ENCODE measurements at regions not wholly inside any gene's neighbourhood (a gene's known extent, or its start where the extent isn't known, plus 50 kb on each side); places are given as distances from the start of the nearest gene placed in this dataset.

DNA sequence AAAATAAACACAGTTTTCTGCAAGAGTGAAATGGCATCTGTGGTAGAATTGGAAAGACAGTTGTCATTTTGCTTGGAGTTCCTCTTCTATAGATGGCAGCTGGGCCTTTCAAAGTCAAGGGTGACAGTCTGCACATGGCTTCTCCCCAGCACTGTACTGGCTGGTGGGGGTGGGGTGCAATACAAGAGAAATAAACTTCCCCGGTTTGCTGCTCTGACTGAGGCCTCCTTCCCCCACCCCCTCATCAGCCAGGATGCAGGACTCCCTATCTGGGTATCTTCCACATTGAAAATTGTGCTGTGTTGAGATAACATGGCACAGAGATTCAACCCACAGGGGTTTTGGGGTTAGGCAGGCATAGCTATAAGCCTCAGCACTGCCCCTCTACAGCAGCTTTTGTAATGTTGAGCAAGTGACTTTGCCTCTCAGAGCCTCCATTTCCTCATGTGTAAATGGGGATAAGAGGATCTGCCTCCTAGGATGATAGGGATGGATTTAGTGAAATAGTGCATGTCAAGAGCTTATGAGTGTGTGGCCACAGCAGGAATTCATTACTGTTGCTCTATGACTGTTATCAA, 85.8 kb upstream of the WDR11 start:
- no peak for DNase-seq
- H3K4me3 ChIP-seq (replicated peaks in 1 of 3; ENCODE audit: low read depth in 2 of 3, low read length in 3 of 3) = no peak overlapping the region
- peaks cover 8% of the 10 kb centered on the region in 2 donors for H3K4me1 ChIP-seq (ENCODE audit: control insufficient read depth in 1 of 2, insufficient read depth in 2 of 2, low read length in 2 of 2)
- H3K36me3 Mint-ChIP-seq = no peaks in the 10 kb centered on the region
- H3K27ac ChIP-seq (ENCODE audit: low read depth in 1 of 2, low read length in 2 of 2) = no peak overlapping the region
- H3K27me3 Mint-ChIP-seq (ENCODE audit: low read depth in 3 of 3) = peaks cover 0 to 1% (median 0%) of the 10 kb centered on the region in 3 donors
- no peak overlapping the region for H2AFZ ChIP-seq (ENCODE audit: insufficient read depth, low read depth, low read length, poor library complexity, severe bottlenecking)
- no peak overlapping the region for H3K27ac Mint-ChIP-seq
- peaks cover 20% of the 10 kb centered on the region for H3K4me1 Mint-ChIP-seq
- H3K4me2 ChIP-seq (replicated peaks; ENCODE audit: extremely low read depth, low read length, poor library complexity, severe bottlenecking) = no peak overlapping the region
- no peaks in the 10 kb centered on the region for H4K20me1 ChIP-seq (ENCODE audit: insufficient read depth, low read length)
- no peak overlapping the region for H3K9ac ChIP-seq (ENCODE audit: insufficient read depth, low read length, poor library complexity, severe bottlenecking)
- no CpG with 5 or more reads among the region's 1 CpG for WGBS (ENCODE audit: insufficient coverage)
- no peak overlapping the region for H3K4me3 Mint-ChIP-seq
- H3K9me3 ChIP-seq (replicated peaks in 1 of 2; ENCODE audit: control insufficient read depth in 1 of 2, insufficient read depth in 1 of 2, low read length in 2 of 2) = no peaks in the 10 kb centered on the region
- no peaks in the 10 kb centered on the region for H3K36me3 ChIP-seq (replicated peaks in 1 of 2; ENCODE audit: control insufficient read depth in 1 of 2, insufficient read depth in 2 of 2, low read length in 2 of 2)
- TF ChIP-seq, protein P1, sequence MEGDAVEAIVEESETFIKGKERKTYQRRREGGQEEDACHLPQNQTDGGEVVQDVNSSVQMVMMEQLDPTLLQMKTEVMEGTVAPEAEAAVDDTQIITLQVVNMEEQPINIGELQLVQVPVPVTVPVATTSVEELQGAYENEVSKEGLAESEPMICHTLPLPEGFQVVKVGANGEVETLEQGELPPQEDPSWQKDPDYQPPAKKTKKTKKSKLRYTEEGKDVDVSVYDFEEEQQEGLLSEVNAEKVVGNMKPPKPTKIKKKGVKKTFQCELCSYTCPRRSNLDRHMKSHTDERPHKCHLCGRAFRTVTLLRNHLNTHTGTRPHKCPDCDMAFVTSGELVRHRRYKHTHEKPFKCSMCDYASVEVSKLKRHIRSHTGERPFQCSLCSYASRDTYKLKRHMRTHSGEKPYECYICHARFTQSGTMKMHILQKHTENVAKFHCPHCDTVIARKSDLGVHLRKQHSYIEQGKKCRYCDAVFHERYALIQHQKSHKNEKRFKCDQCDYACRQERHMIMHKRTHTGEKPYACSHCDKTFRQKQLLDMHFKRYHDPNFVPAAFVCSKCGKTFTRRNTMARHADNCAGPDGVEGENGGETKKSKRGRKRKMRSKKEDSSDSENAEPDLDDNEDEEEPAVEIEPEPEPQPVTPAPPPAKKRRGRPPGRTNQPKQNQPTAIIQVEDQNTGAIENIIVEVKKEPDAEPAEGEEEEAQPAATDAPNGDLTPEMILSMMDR (IDR thresholded peaks at IDR 0.05) = no peak
- intact Hi-C loops (cut with micrococcal nuclease) = no loop called here
- peaks cover 0 to 1% (median 0%) of the 10 kb centered on the region in 7 donors for H3K9me3 Mint-ChIP-seq
- no peaks in the 10 kb centered on the region for H3K27me3 ChIP-seq (ENCODE audit: control insufficient read depth in 2 of 2, insufficient read depth in 2 of 2, low read length in 2 of 2)
- H3K79me2 ChIP-seq (ENCODE audit: insufficient read depth, low read length) = no peaks in the 10 kb centered on the region

DNA sequence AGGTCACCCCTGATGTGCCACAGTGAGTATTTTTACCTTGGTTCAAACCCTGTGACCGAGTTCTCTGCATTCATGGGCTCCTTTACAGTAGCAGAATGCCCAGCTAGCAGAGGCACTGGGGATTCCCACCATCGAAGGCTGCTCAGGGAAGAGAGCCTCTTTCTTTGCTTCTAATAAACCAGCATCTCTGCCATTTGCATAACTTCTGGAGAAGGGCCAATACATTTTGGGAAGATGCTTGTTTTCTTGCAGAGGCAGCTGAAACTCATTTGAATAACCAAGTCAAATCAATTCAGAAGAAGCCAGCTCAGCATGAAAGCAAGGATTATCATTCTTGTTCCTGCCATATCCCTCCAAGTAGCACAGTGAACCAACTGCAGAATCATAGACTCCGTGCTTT, 82.9 kb upstream of the WDR11 start:
- Histone ChIP-seq H3K9me3 (replicated peaks in 1 of 2; ENCODE audit: control insufficient read depth in 1 of 2, insufficient read depth in 1 of 2, low read length in 2 of 2) (no peaks in the 10 kb centered on the region), H3K27me3 (ENCODE audit: control insufficient read depth in 2 of 2, insufficient read depth in 2 of 2, low read length in 2 of 2) (no peaks in the 10 kb centered on the region), H3K4me2 (replicated peaks; ENCODE audit: extremely low read depth, low read length, poor library complexity, severe bottlenecking) (no peak overlapping the region), H3K4me3 (replicated peaks in 1 of 3; ENCODE audit: low read depth in 2 of 3, low read length in 3 of 3) (no peak overlapping the region), H3K36me3 (replicated peaks in 1 of 2; ENCODE audit: control insufficient read depth in 1 of 2, insufficient read depth in 2 of 2, low read length in 2 of 2) (no peaks in the 10 kb centered on the region), H2AFZ (ENCODE audit: insufficient read depth, low read depth, low read length, poor library complexity, severe bottlenecking) (no peak overlapping the region), H3K27ac (ENCODE audit: low read depth in 1 of 2, low read length in 2 of 2) (no peak overlapping the region), H3K9ac (ENCODE audit: insufficient read depth, low read length, poor library complexity, severe bottlenecking) (no peak overlapping the region), H3K79me2 (ENCODE audit: insufficient read depth, low read length) (no peaks in the 10 kb centered on the region), H3K4me1 (ENCODE audit: control insufficient read depth in 1 of 2, insufficient read depth in 2 of 2, low read length in 2 of 2) (no peaks in the 10 kb centered on the region), H4K20me1 (ENCODE audit: insufficient read depth, low read length) (no peaks in the 10 kb centered on the region)
- DNase-seq = no peak
- H3K27me3 Mint-ChIP-seq (ENCODE audit: low read depth in 3 of 3) = peaks cover 0 to 8% (median 3%) of the 10 kb centered on the region in 3 donors
- H3K4me3 Mint-ChIP-seq = no peak overlapping the region
- no peak overlapping the region for H3K27ac Mint-ChIP-seq
- H3K4me1 Mint-ChIP-seq = peaks cover 13% of the 10 kb centered on the region
- TF ChIP-seq, protein P1 (IDR thresholded peaks at IDR 0.05) = no peak
- H3K36me3 Mint-ChIP-seq = no peaks in the 10 kb centered on the region
- WGBS (ENCODE audit: insufficient coverage) = 100% methylated on average over 1 of the region's 3 CpGs
- peaks cover 0 to 3% (median 0%) of the 10 kb centered on the region in 7 donors for H3K9me3 Mint-ChIP-seq
- intact Hi-C loops (cut with micrococcal nuclease) = no loop called here

All from CD14-positive monocyte (primary cell).